ENCODE measurements at regions not wholly inside any gene's neighbourhood (a gene's known extent, or its start where the extent isn't known, plus 50 kb on each side); places are given as distances from the start of the nearest gene placed in this dataset.

DNA sequence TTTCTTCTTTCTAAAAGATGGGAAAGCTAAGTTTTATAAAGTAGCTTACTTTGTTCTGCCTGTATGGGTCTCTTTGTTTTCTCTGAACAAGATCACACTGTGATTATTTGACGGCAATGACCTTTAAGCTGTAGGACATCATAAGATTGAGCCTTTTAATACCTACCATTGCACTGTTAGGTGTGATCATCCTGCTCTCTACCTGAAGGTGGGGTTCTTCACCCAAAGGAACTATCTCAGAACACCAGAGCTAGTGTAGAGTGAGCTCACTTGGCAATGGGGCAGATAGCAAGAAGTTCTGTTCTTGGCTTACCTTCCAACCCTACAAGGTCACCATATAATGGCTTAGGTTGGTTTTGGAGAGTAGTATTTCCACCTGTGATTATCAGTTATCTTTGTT, 200.2 kb downstream of the SPATA31D1 start:
- no peak for TF ChIP-seq CTCF (conservative IDR thresholded peaks at IDR 0.05; ENCODE audit: low read depth, low read length)
- H3K4me3 ChIP-seq (ENCODE audit: low read length), result no peak overlapping the region
- DNase-seq (ENCODE audit: low read depth), result no peak

DNA sequence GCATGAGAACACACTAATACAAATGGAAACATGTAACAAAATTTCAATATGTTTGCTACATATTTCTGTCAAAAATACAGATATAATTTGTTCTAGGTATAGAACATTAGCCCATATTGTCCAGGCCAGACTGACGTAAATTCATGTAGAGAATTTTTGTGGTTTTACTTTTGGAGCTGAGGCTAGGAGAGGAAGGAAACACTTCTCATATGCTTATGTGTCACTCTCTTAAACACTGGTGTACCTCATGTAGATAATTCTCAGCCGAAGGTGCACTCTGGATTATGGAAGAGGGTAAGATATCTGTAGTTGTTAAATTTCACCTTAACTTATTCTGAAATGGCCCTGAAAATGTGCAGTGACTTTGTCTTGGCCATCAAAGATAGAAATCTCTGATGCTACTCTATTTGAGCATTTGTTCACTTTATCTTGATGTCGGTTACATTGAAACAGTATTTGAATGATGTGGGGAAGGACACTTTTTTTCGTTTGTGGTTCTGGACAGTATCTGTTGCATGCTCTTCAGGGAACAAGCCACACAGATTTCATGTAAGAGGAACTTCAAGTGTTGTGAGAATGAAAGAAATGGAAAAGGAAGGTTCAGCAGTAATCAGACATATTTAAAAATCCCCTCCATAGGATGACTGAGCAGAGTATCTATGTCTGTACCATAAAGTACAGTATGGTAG, 202.7 kb downstream of the SPATA31D1 start:
- no peak overlapping the region for H3K4me3 ChIP-seq (ENCODE audit: low read length)
- DNase-seq (ENCODE audit: low read depth), result no peak
- no peak for TF ChIP-seq CTCF (conservative IDR thresholded peaks at IDR 0.05; ENCODE audit: low read depth, low read length)

DNA sequence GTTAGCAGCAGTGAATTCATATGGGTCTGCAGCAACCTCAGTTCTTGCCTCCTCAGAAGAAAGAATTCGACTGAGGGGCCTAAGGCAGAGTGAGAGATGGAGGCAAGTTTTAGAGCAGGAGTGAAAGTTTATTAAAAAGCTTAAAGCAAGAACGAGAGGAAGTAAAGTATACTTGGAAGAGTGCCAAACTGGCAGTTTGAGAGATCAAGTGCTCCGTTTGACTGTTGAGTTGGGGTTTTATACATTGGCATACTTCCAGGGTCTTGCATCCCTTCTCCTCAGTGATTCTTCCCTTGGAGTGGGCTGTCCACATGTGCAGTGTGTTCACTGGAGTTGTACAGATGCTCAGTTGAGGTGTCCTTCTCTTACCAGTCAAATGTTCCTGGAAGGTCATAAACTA, 203.6 kb downstream of the SPATA31D1 start:
- no peak for DNase-seq (ENCODE audit: low read depth)
- H3K4me3 ChIP-seq (ENCODE audit: low read length), result no peak overlapping the region
- TF ChIP-seq CTCF (conservative IDR thresholded peaks at IDR 0.05; ENCODE audit: low read depth, low read length), result no peak

GRCh38 chr9:82196622-82197441, 208.3 kb downstream of the SPATA31D1 start:
- no peak for TF ChIP-seq CTCF (conservative IDR thresholded peaks at IDR 0.05; ENCODE audit: low read depth, low read length)
- DNase-seq (ENCODE audit: low read depth), result no peak
- H3K4me3 ChIP-seq (ENCODE audit: low read length), result no peak overlapping the region

GRCh38 chr9:82201196-82201595, 212.6 kb downstream of the SPATA31D1 start:
- H3K4me3 ChIP-seq (ENCODE audit: low read length), result no peak overlapping the region
- no peak for DNase-seq (ENCODE audit: low read depth)
- TF ChIP-seq CTCF (conservative IDR thresholded peaks at IDR 0.05; ENCODE audit: low read depth, low read length), result no peak

DNA sequence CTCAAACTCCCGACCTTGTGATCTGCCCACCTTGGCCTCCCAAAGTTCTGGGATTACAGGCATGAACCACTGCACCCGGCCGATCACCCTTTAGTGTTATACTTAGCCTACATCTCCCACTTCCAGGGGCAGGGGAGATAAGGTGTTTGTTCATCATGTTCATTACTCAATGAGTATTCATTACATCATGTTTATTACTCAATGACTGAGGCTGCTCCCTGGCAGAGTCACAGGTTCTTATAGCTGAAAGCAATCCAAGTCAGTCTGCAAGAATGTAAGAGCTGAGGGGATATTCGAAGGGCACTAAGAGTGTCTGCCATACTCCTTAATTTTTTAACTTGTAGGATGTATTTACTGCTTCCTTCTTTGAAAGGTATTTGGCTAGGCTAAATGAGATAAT, 214.2 kb downstream of the SPATA31D1 start:
- DNase-seq (ENCODE audit: low read depth), result peak; percentile 29
- no peak for TF ChIP-seq CTCF (conservative IDR thresholded peaks at IDR 0.05; ENCODE audit: low read depth, low read length)
- H3K4me3 ChIP-seq (ENCODE audit: low read length), result no peak overlapping the region

- TF ChIP-seq CTCF (conservative IDR thresholded peaks at IDR 0.05; ENCODE audit: low read depth, low read length), result no peak
- no peak overlapping the region for H3K4me3 ChIP-seq (ENCODE audit: low read length)
- no peak for DNase-seq (ENCODE audit: low read depth)
These were observed 217.9 kb downstream of the SPATA31D1 start for GRCh38 chr9:82206490-82206889.
